Astrocyte of the cerebellum (primary cell): ENCODE measurements at regions not wholly inside any gene's neighbourhood (a gene's known extent, or its start where the extent isn't known, plus 50 kb on each side); places are given as distances from the start of the nearest gene placed in this dataset.

Experiments
- DNase-seq: peaks from one replicate; pipeline ENCODE4 v3.0.0-alpha.2; 2011; ENCODE audit warnings: low read depth
- H3K4me3 ChIP-seq: 2 replicates; pipeline ENCODE4 v1.5.1; 2011; ENCODE audit warnings: mild to moderate bottlenecking, low read depth, low read length, moderate library complexity
- in situ Hi-C: cut with HindIII; loops from 2 replicates; pipeline ENCODE4 v1.10.0; 2017; ENCODE audit warnings: low sequenced_read_pairs
- TF ChIP-seq, protein P1 (sequence below): IDR thresholded peaks from 2 replicates; pipeline ENCODE4 v1.5.1; 2012; ENCODE audit warnings: low read length, low read depth, moderate library complexity, mild to moderate bottlenecking; ENCODE audit errors: missing control alignments

DNA sequence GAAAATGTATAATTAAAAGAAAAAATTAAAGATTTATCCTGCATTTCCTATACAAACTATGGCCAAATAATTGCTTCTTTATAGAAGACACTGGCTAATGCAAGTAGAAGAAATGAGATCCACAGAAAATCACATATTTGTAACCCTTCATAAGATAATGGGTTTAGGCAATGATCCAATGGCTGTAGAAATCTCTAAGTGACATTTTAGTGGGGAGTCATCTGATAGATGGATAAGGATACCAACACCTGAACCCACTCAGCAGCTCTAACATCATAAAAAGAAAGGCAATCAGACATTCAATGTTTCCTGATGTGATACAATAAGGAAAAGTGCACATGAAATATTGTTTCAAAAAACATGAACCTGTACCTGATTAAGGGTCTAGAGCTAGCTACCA is 297.5 kb downstream of the CXCL12 start:
- in situ Hi-C loops, result no loop called here
- H3K4me3 ChIP-seq, result no peak overlapping the region
- TF ChIP-seq, protein P1, sequence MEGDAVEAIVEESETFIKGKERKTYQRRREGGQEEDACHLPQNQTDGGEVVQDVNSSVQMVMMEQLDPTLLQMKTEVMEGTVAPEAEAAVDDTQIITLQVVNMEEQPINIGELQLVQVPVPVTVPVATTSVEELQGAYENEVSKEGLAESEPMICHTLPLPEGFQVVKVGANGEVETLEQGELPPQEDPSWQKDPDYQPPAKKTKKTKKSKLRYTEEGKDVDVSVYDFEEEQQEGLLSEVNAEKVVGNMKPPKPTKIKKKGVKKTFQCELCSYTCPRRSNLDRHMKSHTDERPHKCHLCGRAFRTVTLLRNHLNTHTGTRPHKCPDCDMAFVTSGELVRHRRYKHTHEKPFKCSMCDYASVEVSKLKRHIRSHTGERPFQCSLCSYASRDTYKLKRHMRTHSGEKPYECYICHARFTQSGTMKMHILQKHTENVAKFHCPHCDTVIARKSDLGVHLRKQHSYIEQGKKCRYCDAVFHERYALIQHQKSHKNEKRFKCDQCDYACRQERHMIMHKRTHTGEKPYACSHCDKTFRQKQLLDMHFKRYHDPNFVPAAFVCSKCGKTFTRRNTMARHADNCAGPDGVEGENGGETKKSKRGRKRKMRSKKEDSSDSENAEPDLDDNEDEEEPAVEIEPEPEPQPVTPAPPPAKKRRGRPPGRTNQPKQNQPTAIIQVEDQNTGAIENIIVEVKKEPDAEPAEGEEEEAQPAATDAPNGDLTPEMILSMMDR, result no peak
- no peak for DNase-seq

DNA sequence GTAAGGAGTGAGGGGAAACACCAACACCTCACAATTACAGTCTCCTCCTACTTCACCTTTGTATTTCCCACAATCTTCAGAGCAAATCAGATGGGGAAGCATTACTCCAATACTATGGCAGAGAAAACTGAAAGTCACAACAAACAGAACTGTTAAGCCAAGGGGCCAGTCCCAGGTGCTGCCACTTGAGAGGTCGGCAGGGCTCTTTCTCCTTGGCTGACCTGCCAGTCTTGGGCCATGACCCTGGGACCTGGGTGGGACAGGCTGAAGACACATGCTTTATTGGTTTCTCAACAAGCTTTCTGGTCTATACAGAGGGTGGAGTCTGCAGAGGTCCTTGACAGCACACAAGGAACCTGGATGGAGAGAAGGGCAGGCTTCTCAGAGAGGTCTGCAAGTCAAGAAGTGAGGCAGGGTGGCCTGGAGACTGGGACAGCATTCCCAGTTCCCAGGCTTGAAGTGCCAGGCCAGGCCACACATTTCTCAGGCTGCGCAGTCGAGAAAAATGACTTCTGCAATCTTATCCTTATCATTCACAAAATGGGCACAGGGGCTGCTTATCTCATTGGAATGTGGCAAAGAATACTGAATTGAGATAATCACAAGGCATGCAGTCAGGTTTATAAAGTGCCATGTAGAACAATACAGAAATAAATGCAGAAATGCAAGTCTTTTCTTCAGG is 301.0 kb downstream of the CXCL12 start:
- no peak for DNase-seq
- TF ChIP-seq, protein P1, result no peak
- in situ Hi-C loops, result no loop called here
- H3K4me3 ChIP-seq, result no peak overlapping the region

DNA sequence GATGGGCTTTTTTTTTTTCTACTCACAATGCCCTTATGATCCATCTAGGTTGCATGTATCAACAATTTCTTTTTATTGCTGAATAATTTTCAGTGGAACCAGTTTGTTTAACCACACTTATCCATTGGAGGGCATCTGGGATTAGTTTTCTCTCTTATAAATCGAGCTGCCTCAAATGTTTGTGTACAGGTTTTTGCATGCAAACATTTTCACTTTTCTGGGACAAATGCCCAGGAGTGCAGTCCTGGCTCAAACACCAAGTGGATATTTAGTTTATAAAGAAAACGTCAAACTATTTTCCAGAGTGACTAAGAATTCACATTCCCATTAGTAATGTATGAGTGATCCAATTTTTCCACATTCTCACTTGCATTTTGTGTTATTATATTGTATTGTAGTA is 313.4 kb downstream of the CXCL12 start:
- in situ Hi-C loops, result no loop called here
- peak; percentile 60 for DNase-seq
- H3K4me3 ChIP-seq, result no peak overlapping the region
- TF ChIP-seq, protein P1, result no peak

DNA sequence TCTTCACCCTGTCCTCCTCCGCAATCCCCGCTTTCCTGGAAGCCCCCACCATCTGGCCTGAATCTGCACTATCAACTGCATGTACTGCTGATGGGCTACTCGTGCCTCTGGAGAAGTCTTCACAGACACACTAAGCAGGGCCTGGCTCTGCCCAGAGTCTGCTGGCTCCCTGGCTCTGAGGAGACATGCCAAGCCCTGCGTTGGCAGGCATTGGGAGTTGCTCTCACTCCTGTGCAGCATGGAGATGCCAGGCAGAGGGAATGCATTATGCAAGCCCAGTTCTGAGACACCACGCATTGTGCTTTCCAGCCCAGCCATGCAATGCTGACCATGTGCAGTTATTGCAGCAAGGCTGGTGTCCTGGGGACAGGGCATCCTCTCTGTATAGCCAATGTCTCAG is 314.6 kb downstream of the CXCL12 start:
- no peak for DNase-seq
- TF ChIP-seq, protein P1, result no peak
- in situ Hi-C loops, result no loop called here
- no peak overlapping the region for H3K4me3 ChIP-seq

DNA sequence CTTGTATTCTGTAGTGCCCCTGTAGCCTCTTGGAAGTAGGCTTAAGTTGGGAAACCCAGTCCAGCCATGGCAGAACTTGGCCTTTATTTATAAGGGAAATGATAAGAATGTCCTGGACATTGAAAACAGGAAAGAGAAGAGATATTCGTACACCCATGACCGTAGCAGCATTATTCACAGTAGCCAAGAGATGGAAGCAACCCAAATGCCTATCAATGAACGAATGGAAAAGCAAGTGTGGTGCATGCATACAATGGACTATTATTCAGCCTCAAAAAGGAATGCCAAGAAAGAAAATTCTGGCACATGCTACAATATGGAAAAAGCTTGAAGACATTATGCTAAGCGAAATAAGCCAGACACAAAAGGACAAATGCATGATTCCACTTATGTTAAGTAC is 315.3 kb downstream of the CXCL12 start:
- H3K4me3 ChIP-seq, result no peak overlapping the region
- in situ Hi-C loops, result no loop called here
- TF ChIP-seq, protein P1, result no peak
- DNase-seq, result no peak

DNA sequence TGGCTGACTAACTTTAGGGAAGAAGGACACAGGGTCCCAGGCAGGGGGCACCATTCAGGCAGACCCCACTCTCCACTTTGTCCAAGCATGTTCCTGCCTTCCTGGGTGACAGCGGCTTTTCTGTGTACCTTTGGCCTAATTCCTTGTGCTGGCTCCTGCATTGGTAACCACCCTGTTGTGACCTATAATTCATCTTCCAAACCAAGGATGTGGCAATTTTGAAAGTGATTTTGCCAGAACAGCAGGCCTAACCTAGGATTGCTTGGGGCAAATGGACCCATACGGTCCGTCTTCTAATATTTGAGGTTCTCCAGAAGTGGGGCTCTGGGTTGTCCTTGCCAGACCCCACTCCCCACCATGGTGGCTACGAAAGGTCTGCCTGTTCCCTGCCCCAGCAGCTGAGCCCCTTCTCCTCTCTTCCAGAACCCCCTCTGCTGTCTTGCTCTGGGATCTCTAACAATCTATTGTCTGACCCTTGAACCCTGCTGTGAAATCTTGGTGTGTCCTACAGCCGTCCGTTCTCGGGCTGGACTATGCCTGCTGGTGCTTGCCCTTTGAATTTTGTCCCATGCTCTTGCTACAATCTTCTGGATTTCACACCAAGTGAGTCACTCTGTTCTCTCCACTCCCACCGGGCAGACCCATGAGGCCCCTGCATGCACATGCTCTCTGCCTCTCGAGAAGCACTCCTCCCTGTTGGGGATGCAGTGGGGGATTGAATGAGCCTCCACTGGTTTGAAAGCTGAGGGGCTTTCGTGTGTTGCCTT is 316.0 kb downstream of the CXCL12 start:
- in situ Hi-C loops, result no loop called here
- DNase-seq, result no peak
- no peak overlapping the region for H3K4me3 ChIP-seq
- TF ChIP-seq, protein P1, result no peak
